Neuron (in vitro differentiated cells): ENCODE measurements at regions not wholly inside any gene's neighbourhood (a gene's known extent, or its start where the extent isn't known, plus 50 kb on each side); places are given as distances from the start of the nearest gene placed in this dataset.

Source experiments
- H2AFZ ChIP-seq: one replicate; pipeline ENCODE4 v1.6.1; 2013; ENCODE audit warnings: low read depth, mild to moderate bottlenecking, inconsistent platforms, low read length, moderate library complexity
- H3K27me3 ChIP-seq: one replicate; pipeline ENCODE4 v1.6.1; 2013; ENCODE audit warnings: low read length; ENCODE audit not compliant: insufficient read depth
- H3K36me3 ChIP-seq: one replicate; pipeline ENCODE4 v1.6.1; 2013; ENCODE audit warnings: low read length; ENCODE audit not compliant: insufficient read depth
- H3K4me1 ChIP-seq: one replicate; pipeline ENCODE4 v1.6.1; 2013; ENCODE audit warnings: low read length; ENCODE audit not compliant: insufficient read depth
- H3K4me3 ChIP-seq: 2 replicates; pipeline ENCODE4 v1.5.1; 2013; ENCODE audit warnings: mild to moderate bottlenecking, low read length, moderate library complexity
- H3K9me3 ChIP-seq: one replicate; pipeline ENCODE4 v1.6.1; 2013; ENCODE audit warnings: low read length

DNA sequence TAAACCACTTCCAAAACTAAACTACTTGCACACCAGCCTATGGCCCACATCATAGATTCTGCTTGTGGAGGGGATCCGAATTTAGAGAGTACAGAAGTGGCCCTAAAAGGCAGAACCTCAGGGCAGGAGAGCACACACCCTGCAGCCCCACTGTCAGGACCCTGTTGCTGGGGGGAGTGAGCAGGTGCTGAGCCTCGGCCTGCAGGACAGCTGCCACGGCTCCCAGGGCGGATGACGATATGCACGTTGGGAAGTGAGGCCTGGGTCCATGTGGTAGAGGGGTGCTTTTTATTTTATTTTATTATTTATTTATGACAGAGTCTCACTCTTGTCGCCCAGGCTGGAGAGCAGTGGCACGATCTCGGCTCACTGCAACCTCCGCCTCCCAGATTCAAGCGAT is 73.5 kb downstream of the TNFAIP2 start:
- no peak overlapping the region for H3K4me3 ChIP-seq
- H2AFZ ChIP-seq: no peak overlapping the region
- peaks cover 5% of the 10 kb centered on the region for H3K27me3 ChIP-seq
- H3K36me3 ChIP-seq: no peaks in the 10 kb centered on the region
- no peaks in the 10 kb centered on the region for H3K4me1 ChIP-seq
- H3K9me3 ChIP-seq: no peaks in the 10 kb centered on the region

DNA sequence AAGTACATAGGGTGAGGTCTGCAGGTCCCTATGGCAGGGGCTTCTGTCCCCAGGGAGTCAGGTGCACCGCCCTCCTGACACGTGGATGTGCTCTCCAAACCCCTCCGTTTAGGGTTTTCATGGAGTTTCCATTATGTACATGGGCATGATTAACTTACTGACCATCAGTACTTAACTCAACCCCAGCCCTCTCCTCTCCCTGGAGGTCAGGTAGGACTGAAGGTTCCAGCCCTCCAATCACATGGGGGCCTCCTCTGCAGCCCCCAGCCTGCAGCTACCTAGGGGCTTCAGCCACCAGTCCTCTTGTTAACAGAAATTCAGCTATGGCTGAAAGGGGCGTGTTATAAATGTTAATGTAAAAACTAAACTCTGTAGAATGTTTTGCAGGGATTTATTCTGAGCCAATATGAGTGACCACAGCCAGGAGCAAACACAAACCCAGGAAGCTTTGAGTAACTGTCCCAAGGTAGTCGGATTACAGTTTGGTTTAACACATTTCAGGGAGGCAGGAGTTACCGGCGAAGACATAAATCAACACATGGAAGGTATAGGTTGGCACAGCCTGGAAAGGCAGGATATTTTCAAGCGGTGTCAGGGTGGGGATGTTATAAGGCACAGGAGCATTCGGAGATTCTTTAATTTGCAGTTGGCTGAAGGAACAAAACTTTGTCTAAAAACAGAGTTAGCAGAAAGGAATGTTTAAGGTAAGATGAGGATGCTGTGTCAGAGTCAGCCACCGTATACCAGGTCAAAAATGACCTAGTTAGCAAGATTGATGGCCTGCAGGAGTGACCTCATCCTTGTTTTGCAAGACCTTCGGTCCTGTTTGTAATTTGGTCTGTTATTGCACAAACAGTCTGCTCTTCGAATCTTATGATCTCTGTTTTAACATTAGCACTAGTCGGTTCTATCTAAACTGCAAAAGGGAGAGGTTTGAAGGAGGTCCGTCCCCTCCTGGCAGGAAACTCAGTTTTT is 75.2 kb downstream of the TNFAIP2 start:
- no peak overlapping the region for H2AFZ ChIP-seq
- H3K4me1 ChIP-seq: no peaks in the 10 kb centered on the region
- no peak overlapping the region for H3K4me3 ChIP-seq
- H3K27me3 ChIP-seq: peaks cover 5% of the 10 kb centered on the region
- no peaks in the 10 kb centered on the region for H3K36me3 ChIP-seq
- no peaks in the 10 kb centered on the region for H3K9me3 ChIP-seq

- Histone ChIP-seq H3K4me3 (no peak overlapping the region), H3K27me3 (peaks cover 5% of the 10 kb centered on the region), H3K9me3 (no peaks in the 10 kb centered on the region), H3K36me3 (no peaks in the 10 kb centered on the region), H3K4me1 (no peaks in the 10 kb centered on the region), H2AFZ (no peak overlapping the region)
These were observed 75.9 kb downstream of the TNFAIP2 start for GRCh38 chr14:103199124-103199523.

DNA sequence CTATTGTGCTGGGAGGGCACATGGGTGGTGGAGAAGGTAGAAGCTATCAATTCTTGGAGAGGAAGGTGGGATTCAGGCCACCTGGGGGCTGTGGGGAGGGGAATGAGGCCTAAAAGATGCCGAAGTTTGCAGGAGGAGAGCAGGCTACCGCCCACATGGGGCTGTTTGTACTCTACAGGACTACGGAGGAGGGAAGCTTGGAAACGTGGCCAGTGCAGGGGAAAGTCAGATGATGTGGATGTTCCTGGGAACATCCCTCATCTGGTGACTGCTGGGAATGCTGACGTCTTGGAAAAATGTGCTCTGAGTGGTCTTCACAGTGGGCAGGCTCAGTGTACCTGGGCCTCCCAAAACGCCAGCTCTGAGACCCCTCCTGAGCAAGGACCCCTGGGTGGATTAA is 78.5 kb downstream of the TNFAIP2 start:
- Histone ChIP-seq H2AFZ (no peak overlapping the region), H3K9me3 (peaks cover 14% of the 10 kb centered on the region)

GRCh38 chr14:103204852-103205540 is 81.7 kb downstream of the TNFAIP2 start:
- H3K27me3 ChIP-seq: peaks cover 41% of the 10 kb centered on the region
- no peaks in the 10 kb centered on the region for H3K4me1 ChIP-seq
- no peak overlapping the region for H2AFZ ChIP-seq
- H3K9me3 ChIP-seq: peaks cover 16% of the 10 kb centered on the region
- H3K4me3 ChIP-seq: no peak overlapping the region
- no peaks in the 10 kb centered on the region for H3K36me3 ChIP-seq

More for the DNA sequence above, 78.5 kb downstream of the TNFAIP2 start:
- Histone ChIP-seq H3K27me3 (peaks cover 17% of the 10 kb centered on the region), H3K4me1 (no peaks in the 10 kb centered on the region), H3K36me3 (no peaks in the 10 kb centered on the region), H3K4me3 (no peak overlapping the region)

DNA sequence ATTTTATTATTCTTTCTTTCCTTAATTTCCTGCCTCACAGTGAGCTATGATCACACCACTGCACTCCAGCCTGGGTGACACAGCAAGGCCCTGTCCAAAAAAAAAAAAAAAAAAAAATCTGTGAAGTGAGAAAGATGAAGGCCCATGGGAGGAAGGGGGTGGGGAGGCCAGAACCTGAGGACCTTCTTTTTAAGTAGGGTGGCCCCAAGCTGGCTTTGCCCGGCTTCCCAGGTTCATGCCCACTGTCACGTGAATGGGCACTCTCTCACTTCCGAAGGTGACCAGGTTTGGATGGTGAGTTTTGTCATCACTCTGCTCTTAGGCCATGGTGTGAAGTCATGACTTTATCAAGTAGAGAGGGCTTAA is 82.3 kb downstream of the TNFAIP2 start:
- peaks cover 16% of the 10 kb centered on the region for H3K9me3 ChIP-seq
- no peak overlapping the region for H3K4me3 ChIP-seq
- no peak overlapping the region for H2AFZ ChIP-seq
- no peaks in the 10 kb centered on the region for H3K36me3 ChIP-seq
- no peaks in the 10 kb centered on the region for H3K4me1 ChIP-seq
- peaks cover 42% of the 10 kb centered on the region for H3K27me3 ChIP-seq

GRCh38 chr14:103206023-103206481 is 82.8 kb downstream of the TNFAIP2 start:
- Histone ChIP-seq H3K9me3 (peaks cover 16% of the 10 kb centered on the region), H2AFZ (no peak overlapping the region), H3K4me3 (no peak overlapping the region), H3K36me3 (no peaks in the 10 kb centered on the region), H3K27me3 (peaks cover 42% of the 10 kb centered on the region), H3K4me1 (no peaks in the 10 kb centered on the region)

DNA sequence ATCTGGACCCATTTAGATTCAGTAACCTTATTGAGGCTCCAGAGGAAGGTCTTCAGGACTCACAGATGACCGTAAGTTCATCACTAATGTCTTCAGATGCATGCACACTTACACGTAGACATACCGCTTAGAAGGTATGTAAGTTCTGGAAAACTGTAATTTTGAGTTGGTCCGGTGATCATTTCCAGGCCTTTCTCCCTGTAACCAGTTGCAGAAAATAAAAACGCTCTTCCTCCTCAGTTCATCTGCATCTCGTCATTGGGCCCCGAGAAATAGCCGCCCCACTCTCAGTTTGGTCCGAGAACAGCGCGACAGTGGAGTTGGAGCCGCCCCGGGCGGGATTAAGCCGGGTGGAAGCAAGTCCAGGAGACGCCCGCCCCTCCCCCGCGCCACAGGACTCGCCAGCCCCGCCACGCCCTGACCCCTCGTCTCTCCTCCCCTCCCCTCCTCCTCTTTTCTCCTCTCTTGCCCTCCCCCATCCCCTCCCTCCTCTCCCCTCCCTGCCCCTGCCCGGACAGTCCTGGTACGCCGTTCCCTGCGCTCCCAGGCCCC is 83.7 kb downstream of the TNFAIP2 start:
- Histone ChIP-seq H3K9me3 (peaks cover 16% of the 10 kb centered on the region), H3K27me3 (peaks cover 42% of the 10 kb centered on the region), H3K36me3 (no peaks in the 10 kb centered on the region), H2AFZ (no peak overlapping the region), H3K4me1 (no peaks in the 10 kb centered on the region), H3K4me3 (peak overlapping the region; percentile 24)

DNA sequence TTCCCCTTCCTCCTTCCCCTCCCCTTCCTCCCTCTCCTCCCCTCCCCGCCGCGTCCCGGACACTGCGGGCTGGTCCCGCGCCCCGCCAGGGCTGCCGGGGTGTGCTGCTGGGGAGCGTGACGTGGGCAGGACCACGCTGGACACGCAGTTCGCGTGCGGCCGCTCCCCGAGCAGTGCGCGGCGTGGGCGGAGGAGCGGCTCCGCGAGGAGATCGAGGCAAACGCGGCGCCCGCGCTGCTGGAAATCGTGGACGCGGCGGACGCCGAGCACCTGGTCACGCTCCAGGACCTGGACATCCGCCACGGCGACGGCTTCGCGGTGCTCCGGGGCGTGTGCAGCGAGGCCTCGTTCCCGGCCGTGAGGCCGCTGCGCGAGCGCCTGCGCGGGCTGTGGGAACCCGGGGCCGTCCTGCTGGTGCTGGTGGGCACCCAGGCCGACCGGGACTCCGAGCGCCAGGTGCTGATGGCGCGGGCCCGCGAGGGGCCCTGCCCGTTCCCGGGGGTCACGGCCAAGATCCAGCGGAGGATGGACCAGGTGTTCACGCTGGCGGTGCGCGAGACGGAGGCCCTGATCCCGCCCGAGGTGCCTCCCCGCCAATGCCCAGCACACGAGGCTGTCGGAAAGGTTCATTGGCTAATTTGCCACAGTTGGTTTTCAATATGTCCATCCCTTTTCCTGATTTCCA is 84.3 kb downstream of the TNFAIP2 start:
- no peaks in the 10 kb centered on the region for H3K4me1 ChIP-seq

GRCh38 chr14:103209054-103209453 is 85.8 kb downstream of the TNFAIP2 start:
- Histone ChIP-seq H3K36me3 (no peaks in the 10 kb centered on the region), H3K4me1 (no peaks in the 10 kb centered on the region), H3K4me3 (no peak overlapping the region), H3K27me3 (peaks cover 44% of the 10 kb centered on the region), H3K9me3 (peaks cover 16% of the 10 kb centered on the region), H2AFZ (no peak overlapping the region)

More for the DNA sequence above, 84.3 kb downstream of the TNFAIP2 start:
- Histone ChIP-seq H3K9me3 (peaks cover 16% of the 10 kb centered on the region), H3K36me3 (no peaks in the 10 kb centered on the region), H3K4me3 (peak overlapping the region; percentile 24), H2AFZ (no peak overlapping the region), H3K27me3 (peaks cover 42% of the 10 kb centered on the region)

DNA sequence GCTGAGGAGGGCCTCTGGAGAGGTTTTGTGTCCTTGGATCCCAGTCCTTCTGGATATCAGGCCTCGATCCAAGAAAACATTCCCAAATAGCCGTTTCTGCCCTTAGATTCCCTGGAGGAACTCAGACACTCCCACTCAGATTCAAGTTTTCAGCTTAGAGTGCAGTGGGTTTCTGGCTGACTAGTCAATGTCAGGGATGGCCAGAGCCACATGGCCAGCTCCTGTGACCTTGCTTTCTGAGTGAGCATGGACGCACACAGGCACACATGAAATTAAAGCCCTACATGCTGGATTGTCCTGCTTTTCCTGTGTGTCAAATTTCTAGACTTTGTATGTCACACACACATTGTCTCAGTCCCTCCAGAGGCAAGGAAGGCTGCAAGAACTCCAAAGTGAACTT is 86.2 kb downstream of the TNFAIP2 start:
- H3K4me1 ChIP-seq: no peaks in the 10 kb centered on the region
- H3K36me3 ChIP-seq: no peaks in the 10 kb centered on the region
- no peak overlapping the region for H3K4me3 ChIP-seq
- peaks cover 44% of the 10 kb centered on the region for H3K27me3 ChIP-seq
- H2AFZ ChIP-seq: no peak overlapping the region
- H3K9me3 ChIP-seq: peaks cover 13% of the 10 kb centered on the region

GRCh38 chr14:103213331-103213730 is 90.1 kb downstream of the TNFAIP2 start:
- no peak overlapping the region for H3K4me3 ChIP-seq
- peaks cover 34% of the 10 kb centered on the region for H3K27me3 ChIP-seq
- no peaks in the 10 kb centered on the region for H3K4me1 ChIP-seq
- H3K9me3 ChIP-seq: no peaks in the 10 kb centered on the region
- no peak overlapping the region for H2AFZ ChIP-seq
- no peaks in the 10 kb centered on the region for H3K36me3 ChIP-seq
